Activated T-cell treated with anti-CD3 and anti-CD28 coated beads for 1 hour (primary cell): ENCODE measurements at regions not wholly inside any gene's neighbourhood (a gene's known extent, or its start where the extent isn't known, plus 50 kb on each side); places are given as distances from the start of the nearest gene placed in this dataset.

Experiments used
- DNase-seq: peaks from one replicate; pipeline ENCODE4 v3.0.0-alpha.2; 2020; ENCODE audit warnings: low read depth

DNA sequence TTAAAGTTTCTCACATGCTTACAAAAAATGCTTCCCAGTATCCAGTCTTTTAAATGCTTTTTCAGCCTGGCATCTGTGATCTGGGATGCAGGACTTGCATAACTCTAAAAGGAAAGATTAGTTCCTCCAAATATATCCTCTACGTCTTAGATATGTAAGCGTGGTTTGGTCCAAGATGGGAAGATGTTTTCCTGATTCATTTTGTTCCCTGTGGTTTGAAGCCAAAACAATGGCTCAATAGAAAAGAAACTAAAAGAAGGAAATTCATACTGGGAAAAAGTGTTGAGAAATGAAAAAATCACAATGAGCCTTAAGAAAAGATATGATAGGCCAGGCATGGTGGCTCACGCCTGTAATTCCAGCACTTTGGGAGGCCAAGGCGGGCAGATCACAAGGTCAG is 1002.8 kb downstream of the NAALADL2 start:
- no peak for DNase-seq
